HG03045 (cell line): ENCODE measurements at regions not wholly inside any gene's neighbourhood (a gene's known extent, or its start where the extent isn't known, plus 50 kb on each side); places are given as distances from the start of the nearest gene placed in this dataset.

Experiments
- ATAC-seq: cut with Tn5 transposase; IDR thresholded peaks from one replicate; pipeline ENCODE4 v1.9.1; 2021; ENCODE audit warnings: mild to moderate bottlenecking, moderate library complexity; ENCODE audit not compliant: unreplicated experiment

- ATAC-seq, result no peak
These were observed 375.1 kb upstream of the DDHD1 start for GRCh38 chr14:53528185-53528671.

- ATAC-seq, result no peak
These were observed 373.1 kb upstream of the DDHD1 start for GRCh38 chr14:53526200-53526599.

- no peak for ATAC-seq
These were observed 372.5 kb upstream of the DDHD1 start for GRCh38 chr14:53525608-53526007.

GRCh38 chr14:53524391-53524790 is 371.3 kb upstream of the DDHD1 start:
- ATAC-seq, result no peak

GRCh38 chr14:53523226-53523625 is 370.1 kb upstream of the DDHD1 start:
- no peak for ATAC-seq

- ATAC-seq, result no peak
These were observed 367.2 kb upstream of the DDHD1 start for GRCh38 chr14:53520078-53520928.

- ATAC-seq, result no peak
These were observed 366.0 kb upstream of the DDHD1 start for GRCh38 chr14:53519137-53519536.

- no peak for ATAC-seq
These were observed 364.3 kb upstream of the DDHD1 start for GRCh38 chr14:53517270-53517960.

- ATAC-seq, result no peak
These were observed 363.2 kb upstream of the DDHD1 start for GRCh38 chr14:53516261-53516774.

GRCh38 chr14:53515276-53515675 is 362.2 kb upstream of the DDHD1 start:
- no peak for ATAC-seq

- no peak for ATAC-seq
These were observed 361.1 kb upstream of the DDHD1 start for GRCh38 chr14:53514197-53514596.

- no peak for ATAC-seq
These were observed 357.3 kb upstream of the DDHD1 start for GRCh38 chr14:53510281-53510912.

GRCh38 chr14:53509276-53510244 is 356.4 kb upstream of the DDHD1 start:
- no peak for ATAC-seq

GRCh38 chr14:53501361-53502211 is 348.5 kb upstream of the DDHD1 start:
- no peak for ATAC-seq

- no peak for ATAC-seq
These were observed 347.1 kb upstream of the DDHD1 start for GRCh38 chr14:53500191-53500590.

- ATAC-seq, result no peak
These were observed 343.5 kb upstream of the DDHD1 start for GRCh38 chr14:53496668-53497067.

- ATAC-seq, result no peak
These were observed 342.8 kb upstream of the DDHD1 start for GRCh38 chr14:53495846-53496343.

GRCh38 chr14:53494587-53494986 is 341.5 kb upstream of the DDHD1 start:
- no peak for ATAC-seq

- ATAC-seq, result no peak
These were observed 340.7 kb upstream of the DDHD1 start for GRCh38 chr14:53493860-53494259.
